ENCODE measurements at regions not wholly inside any gene's neighbourhood (a gene's known extent, or its start where the extent isn't known, plus 50 kb on each side); places are given as distances from the start of the nearest gene placed in this dataset.

DNA sequence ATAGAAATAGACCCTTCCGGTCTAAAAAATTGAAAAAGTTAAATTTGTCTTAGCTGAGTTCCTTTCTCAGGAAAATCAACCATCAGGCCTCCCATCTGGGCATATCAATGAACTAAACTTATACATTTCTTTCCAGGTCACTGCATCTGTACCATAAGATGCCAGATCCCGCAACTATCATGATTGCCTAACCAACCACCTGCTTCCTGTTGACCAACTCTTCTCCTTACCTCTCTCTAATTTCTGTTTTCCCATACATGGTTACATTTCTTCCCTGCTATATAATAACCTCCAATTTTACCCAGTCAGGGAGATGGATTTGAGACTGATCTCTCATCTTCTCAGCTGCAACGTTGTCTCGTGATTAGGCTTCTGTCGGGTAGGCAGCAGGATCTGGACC lies 228.7 kb downstream of the FSIP2 start (continued):
- TF ChIP-seq HSF4 (CRISPR knock-in tag; IDR thresholded peaks at IDR 0.05; ENCODE audit: borderline replicate concordance) (no peak), ZNF316 (IDR thresholded peaks at IDR 0.05) (no peak), HDAC8 (tag; IDR thresholded peaks at IDR 0.05) (no peak), BHLHE40 (IDR thresholded peaks at IDR 0.05; ENCODE audit: low read length) (no peak), NKRF (IDR thresholded peaks at IDR 0.05; ENCODE audit: borderline replicate concordance) (no peak), ERF (CRISPR knock-in tag; IDR thresholded peaks at IDR 0.05) (no peak)

GRCh38 chr2:185970148-185970852 lies 231.7 kb downstream of the FSIP2 start:
- H3K9me3 ChIP-seq (replicated peaks; ENCODE audit: control insufficient read depth, insufficient read depth, low read depth, low read length) = no peaks in the 10 kb centered on the region
- intact Hi-C loops (cut with micrococcal nuclease) = no loop called here
- CTCF ChIA-PET (ENCODE audit: low intra/inter-chr PET ratio) = no interaction called here
- no peak for TF ChIP-seq XRCC3 (IDR thresholded peaks at IDR 0.05)
- no peak for TF ChIP-seq FOXA1 (IDR thresholded peaks at IDR 0.05; ENCODE audit: borderline replicate concordance)
- TF ChIP-seq C11orf30 (IDR thresholded peaks at IDR 0.05; ENCODE audit: low read depth) = no peak
- TF ChIP-seq, protein P1, sequence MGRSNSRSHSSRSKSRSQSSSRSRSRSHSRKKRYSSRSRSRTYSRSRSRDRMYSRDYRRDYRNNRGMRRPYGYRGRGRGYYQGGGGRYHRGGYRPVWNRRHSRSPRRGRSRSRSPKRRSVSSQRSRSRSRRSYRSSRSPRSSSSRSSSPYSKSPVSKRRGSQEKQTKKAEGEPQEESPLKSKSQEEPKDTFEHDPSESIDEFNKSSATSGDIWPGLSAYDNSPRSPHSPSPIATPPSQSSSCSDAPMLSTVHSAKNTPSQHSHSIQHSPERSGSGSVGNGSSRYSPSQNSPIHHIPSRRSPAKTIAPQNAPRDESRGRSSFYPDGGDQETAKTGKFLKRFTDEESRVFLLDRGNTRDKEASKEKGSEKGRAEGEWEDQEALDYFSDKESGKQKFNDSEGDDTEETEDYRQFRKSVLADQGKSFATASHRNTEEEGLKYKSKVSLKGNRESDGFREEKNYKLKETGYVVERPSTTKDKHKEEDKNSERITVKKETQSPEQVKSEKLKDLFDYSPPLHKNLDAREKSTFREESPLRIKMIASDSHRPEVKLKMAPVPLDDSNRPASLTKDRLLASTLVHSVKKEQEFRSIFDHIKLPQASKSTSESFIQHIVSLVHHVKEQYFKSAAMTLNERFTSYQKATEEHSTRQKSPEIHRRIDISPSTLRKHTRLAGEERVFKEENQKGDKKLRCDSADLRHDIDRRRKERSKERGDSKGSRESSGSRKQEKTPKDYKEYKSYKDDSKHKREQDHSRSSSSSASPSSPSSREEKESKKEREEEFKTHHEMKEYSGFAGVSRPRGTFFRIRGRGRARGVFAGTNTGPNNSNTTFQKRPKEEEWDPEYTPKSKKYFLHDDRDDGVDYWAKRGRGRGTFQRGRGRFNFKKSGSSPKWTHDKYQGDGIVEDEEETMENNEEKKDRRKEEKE (IDR thresholded peaks at IDR 0.05; ENCODE audit: borderline replicate concordance in 1 of 2, control insufficient read depth in 1 of 2, low read depth in 2 of 2, low read length in 1 of 2) = no peak
- no peak for TF ChIP-seq ZBED1 (IDR thresholded peaks at IDR 0.05)
- TF ChIP-seq ZNF146 (CRISPR knock-in tag; IDR thresholded peaks at IDR 0.05; ENCODE audit: unreplicated experiment) = no peak
- TF ChIP-seq RNF2 (IDR thresholded peaks at IDR 0.05) = no peak
- TF ChIP-seq SRSF1 (IDR thresholded peaks at IDR 0.05; ENCODE audit: low read depth, low read length) = no peak
- TF ChIP-seq TBL1XR1 (IDR thresholded peaks at IDR 0.05; ENCODE audit: low read length in 2 of 2) = no peak

More at GRCh38 chr2:185970148-185970852, 231.7 kb downstream of the FSIP2 start:
- POLR2A ChIA-PET = no interaction called here
- no peak overlapping the region for H3K9ac ChIP-seq (ENCODE audit: insufficient read depth in 1 of 2, low read depth in 2 of 2, low read length in 2 of 2)
- no peak overlapping the region for H2AFZ ChIP-seq (ENCODE audit: low read depth, low read length)
- H3K4me2 ChIP-seq (ENCODE audit: insufficient read depth, low read length) = no peak overlapping the region
- H3K4me3 ChIP-seq = no peak overlapping the region
- no peak overlapping the region for H3K27ac ChIP-seq (ENCODE audit: extremely low read depth, low read depth, low read length)
- BruUV-seq (replicated peaks) = no TSS peak
- H3K4me1 ChIP-seq (replicated peaks in 1 of 2; ENCODE audit: control insufficient read depth in 2 of 2, insufficient read depth in 2 of 2, low read length in 2 of 2) = no peaks in the 10 kb centered on the region
- no peaks in the 10 kb centered on the region for H4K20me1 ChIP-seq (replicated peaks; ENCODE audit: control insufficient read depth, insufficient read depth, low read length)
- in situ Hi-C loops (cut with MboI) = no loop called here
- H3K9me1 ChIP-seq (ENCODE audit: control insufficient read depth, insufficient read depth, low read length) = no peaks in the 10 kb centered on the region
- H3K27me3 ChIP-seq (ENCODE audit: control insufficient read depth in 2 of 2, insufficient read depth in 2 of 2, low read length in 2 of 2) = no peaks in the 10 kb centered on the region
- no peaks in the 10 kb centered on the region for H3K36me3 ChIP-seq (ENCODE audit: control insufficient read depth, insufficient read depth, low read length)
- no peak for DNase-seq (ENCODE audit: extremely low read depth in 1 of 4, low spot score in 3 of 4)
- no peak for ATAC-seq
- FAIRE-seq = no peak
- WGBS (ENCODE audit: insufficient coverage, low coverage, missing lambda C conversion rate) = 3% methylated on average over 3 of the region's 3 CpGs
- H3K79me2 ChIP-seq (ENCODE audit: control insufficient read depth, insufficient read depth, low read length) = no peaks in the 10 kb centered on the region
